ENCODE measurements at regions not wholly inside any gene's neighbourhood (a gene's known extent, or its start where the extent isn't known, plus 50 kb on each side); places are given as distances from the start of the nearest gene placed in this dataset.

GRCh38 chr1:94741510-94741909 lies 78.6 kb upstream of the SLC44A3 start:
- POLR2A ChIA-PET: no interaction called here
- TF ChIP-seq SIN3A (IDR thresholded peaks at IDR 0.05; ENCODE audit: borderline replicate concordance, insufficient read depth, low read depth, low read length) (no peak), TCF7L2 (IDR thresholded peaks at IDR 0.05; ENCODE audit: low read depth, low read length) (no peak), POLR2AphosphoS5 (IDR thresholded peaks at IDR 0.05; ENCODE audit: low read depth, low read length) (no peak), REST (IDR thresholded peaks at IDR 0.05; ENCODE audit: insufficient read depth in 1 of 2, low read depth in 2 of 2, low read length in 1 of 2) (no peak)
- TF ChIP-seq, protein P1, sequence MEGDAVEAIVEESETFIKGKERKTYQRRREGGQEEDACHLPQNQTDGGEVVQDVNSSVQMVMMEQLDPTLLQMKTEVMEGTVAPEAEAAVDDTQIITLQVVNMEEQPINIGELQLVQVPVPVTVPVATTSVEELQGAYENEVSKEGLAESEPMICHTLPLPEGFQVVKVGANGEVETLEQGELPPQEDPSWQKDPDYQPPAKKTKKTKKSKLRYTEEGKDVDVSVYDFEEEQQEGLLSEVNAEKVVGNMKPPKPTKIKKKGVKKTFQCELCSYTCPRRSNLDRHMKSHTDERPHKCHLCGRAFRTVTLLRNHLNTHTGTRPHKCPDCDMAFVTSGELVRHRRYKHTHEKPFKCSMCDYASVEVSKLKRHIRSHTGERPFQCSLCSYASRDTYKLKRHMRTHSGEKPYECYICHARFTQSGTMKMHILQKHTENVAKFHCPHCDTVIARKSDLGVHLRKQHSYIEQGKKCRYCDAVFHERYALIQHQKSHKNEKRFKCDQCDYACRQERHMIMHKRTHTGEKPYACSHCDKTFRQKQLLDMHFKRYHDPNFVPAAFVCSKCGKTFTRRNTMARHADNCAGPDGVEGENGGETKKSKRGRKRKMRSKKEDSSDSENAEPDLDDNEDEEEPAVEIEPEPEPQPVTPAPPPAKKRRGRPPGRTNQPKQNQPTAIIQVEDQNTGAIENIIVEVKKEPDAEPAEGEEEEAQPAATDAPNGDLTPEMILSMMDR (IDR thresholded peaks at IDR 0.05): no peak
- CTCF ChIA-PET: no interaction called here
- Histone ChIP-seq H3K4me3 (ENCODE audit: low read depth in 2 of 2, low read length in 2 of 2) (no peak overlapping the region), H3K27ac (ENCODE audit: low read length) (no peak overlapping the region), H3K36me3 (ENCODE audit: control insufficient read depth, insufficient read depth, low read length) (no peaks in the 10 kb centered on the region), H3K9me3 (ENCODE audit: control insufficient read depth, insufficient read depth, low read depth, low read length) (no peaks in the 10 kb centered on the region), H3K4me1 (ENCODE audit: control insufficient read depth, insufficient read depth, low read length) (no peaks in the 10 kb centered on the region), H3K27me3 (ENCODE audit: control insufficient read depth, insufficient read depth, low read length) (no peaks in the 10 kb centered on the region)
- no peak for DNase-seq (ENCODE audit: low read depth, low spot score)
- ATAC-seq: no peak
- in situ Hi-C loops (cut with HindIII; ENCODE audit: low pct_unique_long_range_greater_than_20kb, low sequenced_read_pairs) (no loop called here), intact Hi-C loops (cut with micrococcal nuclease; ENCODE audit: unreplicated experiment) (no loop called here)
- no TSS peak for BruUV-seq (replicated peaks)

DNA sequence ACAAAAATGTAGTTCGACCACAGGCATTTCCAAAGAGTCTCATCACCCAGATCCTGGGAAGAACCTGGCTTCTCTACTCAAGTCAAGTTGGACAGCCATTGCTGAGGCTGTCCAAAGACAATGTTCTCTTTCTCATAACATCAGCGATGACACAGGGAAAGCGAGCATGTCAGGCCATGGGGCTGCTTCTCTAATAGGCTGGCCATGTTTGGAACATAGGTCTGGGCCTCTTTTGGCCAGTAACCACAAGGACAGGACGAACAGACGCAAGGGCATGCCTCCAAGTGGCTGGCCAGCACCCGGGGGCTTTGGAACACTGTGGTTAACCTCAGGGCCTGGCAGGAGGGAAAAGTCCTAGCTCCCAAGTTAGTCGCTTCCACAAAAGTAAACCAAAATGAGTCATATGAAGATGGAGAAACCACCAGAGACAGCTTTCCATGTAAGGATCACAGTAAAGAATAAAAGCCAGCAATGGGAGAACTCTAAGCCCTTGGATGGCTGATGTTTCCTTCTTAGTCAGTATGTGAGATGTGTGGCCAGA lies 80.6 kb upstream of the SLC44A3 start:
- intact Hi-C loops (cut with micrococcal nuclease; ENCODE audit: unreplicated experiment): no loop called here
- no TSS peak for BruUV-seq (replicated peaks)
- in situ Hi-C loops (cut with HindIII; ENCODE audit: low pct_unique_long_range_greater_than_20kb, low sequenced_read_pairs): no loop called here
- POLR2A ChIA-PET: no interaction called here
- Histone ChIP-seq H3K27ac (ENCODE audit: low read length) (no peak overlapping the region), H3K36me3 (ENCODE audit: control insufficient read depth, insufficient read depth, low read length) (no peaks in the 10 kb centered on the region), H3K27me3 (ENCODE audit: control insufficient read depth, insufficient read depth, low read length) (no peaks in the 10 kb centered on the region), H3K9me3 (ENCODE audit: control insufficient read depth, insufficient read depth, low read depth, low read length) (no peaks in the 10 kb centered on the region), H3K4me1 (ENCODE audit: control insufficient read depth, insufficient read depth, low read length) (no peaks in the 10 kb centered on the region; the same call in 1 of the 2 replicates), H3K4me3 (ENCODE audit: low read depth in 2 of 2, low read length in 2 of 2) (no peak overlapping the region)
- CTCF ChIA-PET: interaction anchor here (0.7 kb wide), 3 partner anchors 96 to 190 kb away, joined by 3 to 4 read pairs (median 4); no protein-coding TSS in a partner anchor
- ATAC-seq (no peak), DNase-seq (ENCODE audit: low read depth, low spot score) (no peak)
- TF ChIP-seq REST (IDR thresholded peaks at IDR 0.05; ENCODE audit: insufficient read depth in 1 of 2, low read depth in 2 of 2, low read length in 1 of 2): no peak
- no peak for TF ChIP-seq POLR2AphosphoS5 (IDR thresholded peaks at IDR 0.05; ENCODE audit: low read depth, low read length)
- TF ChIP-seq SIN3A (IDR thresholded peaks at IDR 0.05; ENCODE audit: borderline replicate concordance, insufficient read depth, low read depth, low read length): no peak
- TF ChIP-seq TCF7L2 (IDR thresholded peaks at IDR 0.05; ENCODE audit: low read depth, low read length): no peak
- TF ChIP-seq, protein P1 (IDR thresholded peaks at IDR 0.05): no peak
